RKO (cell line): ENCODE measurements at regions not wholly inside any gene's neighbourhood (a gene's known extent, or its start where the extent isn't known, plus 50 kb on each side); places are given as distances from the start of the nearest gene placed in this dataset.
"Not testable (repeated sequence)": the region's sequence is repeated elsewhere in the genome, so short reads cannot be mapped to it uniquely, and the experiment has no call there.

Source experiments
- DNase-seq: peaks from one replicate; pipeline ENCODE4 v3.0.0-alpha.2; 2016; ENCODE audit warnings: low spot score

GRCh38 chr4:38516190-38516589 lies 147.8 kb upstream of the KLF3 start:
- no peak for DNase-seq

GRCh38 chr4:38519666-38520065 lies 144.3 kb upstream of the KLF3 start:
- no peak for DNase-seq

DNA sequence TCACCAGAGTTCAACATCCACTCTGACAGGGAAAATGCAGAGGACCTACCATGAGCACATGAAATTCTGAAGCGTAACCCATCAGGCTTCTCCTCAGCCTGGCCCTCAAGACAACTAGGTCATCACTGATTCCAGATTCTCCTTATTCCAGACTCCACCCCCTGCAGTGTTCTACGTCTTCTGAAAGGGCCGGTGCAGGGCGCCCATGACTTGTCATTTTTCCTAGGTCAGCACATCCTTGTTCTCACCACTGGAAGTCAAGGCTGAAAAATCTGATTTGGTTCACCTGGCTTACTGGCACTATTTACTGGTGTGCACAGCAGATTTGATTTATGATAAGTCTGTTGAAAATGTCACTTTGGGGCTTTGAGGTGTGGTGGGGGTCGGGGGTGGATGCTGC lies 140.9 kb upstream of the KLF3 start:
- DNase-seq, result no peak

DNA sequence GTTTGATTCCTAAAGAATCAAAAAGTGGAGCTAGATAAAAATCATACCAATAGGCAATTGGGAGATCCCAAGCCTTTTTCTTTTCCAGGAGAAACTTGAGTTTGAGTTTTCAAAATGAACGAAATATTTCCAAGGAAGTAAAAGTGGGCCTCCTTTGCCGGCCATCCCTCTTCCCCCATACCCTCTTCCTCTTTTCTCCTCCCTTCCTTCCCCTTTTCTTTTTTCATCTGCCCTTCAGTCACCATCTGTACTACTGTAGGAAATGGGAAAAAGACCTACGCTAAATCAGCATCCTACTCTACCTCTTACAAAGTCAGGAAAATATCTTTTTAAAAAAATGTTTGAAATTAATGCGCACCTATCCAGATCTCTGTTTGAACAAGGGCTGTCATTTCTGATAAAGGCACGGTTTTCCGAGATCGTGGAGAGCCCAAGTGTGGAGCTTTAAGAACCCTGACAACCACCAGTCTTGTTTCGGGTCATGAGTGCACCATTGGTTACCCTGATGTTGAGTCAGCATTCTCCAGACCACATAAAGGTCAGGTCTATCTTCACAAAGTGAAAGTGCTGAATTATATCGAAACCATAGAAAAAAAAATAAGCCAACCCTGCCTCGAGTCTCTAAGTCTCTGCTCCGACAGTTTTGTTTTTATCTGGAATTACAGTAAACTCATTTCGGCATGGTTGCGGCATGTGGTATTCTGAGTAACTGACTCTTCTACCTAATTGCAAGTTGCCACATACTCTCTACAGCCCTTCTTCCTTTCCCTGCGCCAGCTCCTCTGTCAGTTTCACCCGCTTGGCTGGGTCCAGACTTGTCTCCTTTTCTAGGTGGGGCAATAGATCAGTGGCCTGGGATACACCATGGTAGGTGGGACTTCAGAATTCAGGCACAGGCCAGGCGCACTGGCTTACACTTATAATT lies 140.2 kb upstream of the KLF3 start:
- DNase-seq, result no peak

GRCh38 chr4:38526412-38526811 lies 137.6 kb upstream of the KLF3 start:
- DNase-seq, result no peak

- DNase-seq, result no peak
These were observed 134.5 kb upstream of the KLF3 start for GRCh38 chr4:38529189-38530115.

DNA sequence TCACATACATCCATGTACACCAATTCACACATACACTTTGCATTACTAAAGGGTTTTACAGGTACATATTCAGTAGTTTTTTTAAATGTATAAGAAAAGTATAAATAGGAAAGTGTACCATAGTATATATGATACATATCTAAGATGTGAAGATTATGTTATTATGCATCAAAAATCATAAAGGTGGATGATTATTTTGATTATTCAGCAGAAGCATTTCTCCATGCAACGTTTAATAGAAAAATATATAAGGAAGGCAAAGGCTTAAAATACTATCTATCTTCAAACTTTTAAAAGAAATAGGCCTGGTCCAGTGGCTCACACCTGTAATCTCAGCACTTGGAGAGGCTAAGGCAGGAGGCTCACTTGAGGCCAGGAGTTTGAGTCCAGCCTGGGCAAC lies 133.5 kb upstream of the KLF3 start:
- DNase-seq, result no peak

- DNase-seq, result no peak
These were observed 132.8 kb upstream of the KLF3 start for GRCh38 chr4:38531141-38531727.

- no peak for DNase-seq
These were observed 131.0 kb upstream of the KLF3 start for GRCh38 chr4:38532908-38533499.

DNA sequence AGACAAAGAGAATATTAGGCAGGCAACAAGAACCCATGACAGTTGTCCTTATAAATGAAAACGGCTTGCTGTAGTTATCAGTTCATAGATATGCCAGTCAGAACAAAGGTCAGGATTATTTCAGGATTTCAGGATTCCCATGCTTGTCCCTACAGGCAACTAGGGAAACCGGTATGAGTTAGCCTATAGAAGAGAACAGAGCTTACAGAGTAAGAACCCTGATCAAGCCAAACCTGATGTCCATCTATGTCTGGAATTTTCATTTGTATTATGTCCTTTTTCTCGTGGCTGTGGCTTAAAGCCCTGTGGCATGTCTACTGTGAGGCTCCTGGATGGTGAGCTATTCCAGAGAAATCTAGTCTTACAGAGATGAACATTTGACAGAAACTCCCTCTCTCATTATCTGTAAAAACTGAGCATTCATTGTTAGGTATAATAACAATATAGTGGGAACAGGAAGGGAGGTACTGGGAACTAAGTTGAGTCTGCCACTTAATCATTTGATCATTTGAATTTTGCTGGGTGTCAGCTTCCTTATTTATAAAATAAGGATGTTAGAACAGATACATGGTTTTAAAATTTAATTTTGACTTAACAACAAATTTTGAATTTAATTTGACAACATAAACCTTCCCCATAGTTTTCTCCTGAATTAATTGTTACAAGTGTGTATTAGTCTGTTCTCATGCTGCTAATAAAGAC lies 129.5 kb upstream of the KLF3 start:
- no peak for DNase-seq

GRCh38 chr4:38535071-38535470 lies 128.9 kb upstream of the KLF3 start:
- not testable (repeated sequence) for DNase-seq

- no peak for DNase-seq
These were observed 128.3 kb upstream of the KLF3 start for GRCh38 chr4:38535717-38536116.

GRCh38 chr4:38536716-38537115 lies 127.3 kb upstream of the KLF3 start:
- no peak for DNase-seq

DNA sequence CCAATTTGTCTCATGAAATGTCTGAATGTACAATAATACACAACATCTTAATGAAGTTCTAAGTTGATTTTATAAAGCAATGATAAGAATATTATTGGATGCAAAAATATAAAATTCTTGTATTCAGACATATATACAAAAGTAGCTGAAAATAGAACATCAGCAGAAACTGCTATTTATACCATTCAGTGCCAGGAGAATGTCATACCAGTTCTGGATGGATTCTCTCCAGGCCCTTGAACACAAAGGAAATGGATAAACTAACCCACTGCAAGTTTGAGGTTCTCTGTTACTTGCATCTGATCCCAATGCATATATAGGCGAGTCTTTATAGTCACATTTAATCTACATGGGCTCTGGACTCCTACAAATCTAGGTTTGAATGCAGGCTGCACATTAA lies 126.3 kb upstream of the KLF3 start:
- DNase-seq, result no peak

GRCh38 chr4:38538517-38538916 lies 125.5 kb upstream of the KLF3 start:
- DNase-seq, result no peak

- DNase-seq, result no peak
These were observed 124.5 kb upstream of the KLF3 start for GRCh38 chr4:38539501-38539900.

GRCh38 chr4:38547052-38547451 lies 116.9 kb upstream of the KLF3 start:
- DNase-seq, result no peak

- DNase-seq, result no peak
These were observed 115.7 kb upstream of the KLF3 start for GRCh38 chr4:38548256-38548655.

- no peak for DNase-seq
These were observed 104.6 kb upstream of the KLF3 start for GRCh38 chr4:38559374-38559773.

- no peak for DNase-seq
These were observed 103.7 kb upstream of the KLF3 start for GRCh38 chr4:38560340-38560739.

DNA sequence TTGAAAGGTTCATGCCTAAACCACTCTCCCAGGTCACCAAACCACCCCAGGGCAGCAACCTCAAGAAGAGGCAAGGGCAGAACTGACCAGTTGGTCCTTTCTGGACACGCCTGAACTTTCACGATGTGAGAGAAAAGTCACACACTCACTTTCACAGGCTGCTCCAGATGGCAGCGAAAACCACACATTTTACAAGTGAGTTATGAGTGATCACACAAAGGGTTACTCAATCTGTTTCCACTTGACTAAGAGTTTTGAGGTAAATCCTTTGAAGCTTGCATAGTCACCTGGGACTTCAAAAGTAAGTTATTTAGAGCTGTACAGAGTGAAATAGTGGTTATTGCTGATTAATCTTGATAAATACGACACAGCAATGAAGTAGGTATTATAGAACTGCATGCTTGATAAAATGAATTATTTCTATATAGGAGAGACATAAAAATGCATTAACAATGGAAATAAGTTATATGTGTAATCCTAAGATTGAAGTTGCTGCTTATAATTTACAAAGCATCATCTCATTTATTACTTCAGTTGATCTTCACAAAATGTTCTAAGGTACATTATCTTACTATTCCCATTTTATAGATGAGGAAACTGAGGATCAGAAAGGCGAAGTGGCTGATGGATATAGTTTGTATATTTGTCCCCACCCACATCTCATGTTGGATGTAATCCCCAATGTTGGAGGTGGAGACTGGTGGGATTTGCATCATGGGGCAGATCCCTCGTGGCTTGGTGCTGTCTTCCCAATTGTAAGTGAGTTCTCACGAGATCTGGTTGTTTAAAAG lies 103.0 kb upstream of the KLF3 start:
- DNase-seq, result no peak
